Neuron (in vitro differentiated cells): ENCODE measurements at regions not wholly inside any gene's neighbourhood (a gene's known extent, or its start where the extent isn't known, plus 50 kb on each side); places are given as distances from the start of the nearest gene placed in this dataset.
A peak's percentile ranks its signal among the peaks of the same experiment; 100 is the strongest.

Source experiments
- H2AFZ ChIP-seq: one replicate; pipeline ENCODE4 v1.6.1; 2013; ENCODE audit warnings: low read depth, mild to moderate bottlenecking, inconsistent platforms, low read length, moderate library complexity
- H3K27me3 ChIP-seq: one replicate; pipeline ENCODE4 v1.6.1; 2013; ENCODE audit warnings: low read length; ENCODE audit not compliant: insufficient read depth
- H3K36me3 ChIP-seq: one replicate; pipeline ENCODE4 v1.6.1; 2013; ENCODE audit warnings: low read length; ENCODE audit not compliant: insufficient read depth
- H3K4me1 ChIP-seq: one replicate; pipeline ENCODE4 v1.6.1; 2013; ENCODE audit warnings: low read length; ENCODE audit not compliant: insufficient read depth
- H3K4me3 ChIP-seq: 2 replicates; pipeline ENCODE4 v1.5.1; 2013; ENCODE audit warnings: mild to moderate bottlenecking, low read length, moderate library complexity
- H3K9me3 ChIP-seq: one replicate; pipeline ENCODE4 v1.6.1; 2013; ENCODE audit warnings: low read length

GRCh38 chr1:98352378-98352777 is 309.1 kb upstream of the SNX7 start:
- Histone ChIP-seq H3K36me3 (no peaks in the 10 kb centered on the region), H3K27me3 (no peaks in the 10 kb centered on the region), H3K4me3 (no peak overlapping the region), H2AFZ (no peak overlapping the region), H3K4me1 (no peaks in the 10 kb centered on the region), H3K9me3 (no peaks in the 10 kb centered on the region)

GRCh38 chr1:98351561-98351960 is 310.0 kb upstream of the SNX7 start:
- Histone ChIP-seq H3K9me3 (no peaks in the 10 kb centered on the region), H3K4me1 (no peaks in the 10 kb centered on the region), H3K4me3 (no peak overlapping the region), H2AFZ (no peak overlapping the region), H3K36me3 (no peaks in the 10 kb centered on the region), H3K27me3 (no peaks in the 10 kb centered on the region)

- Histone ChIP-seq H3K27me3 (no peaks in the 10 kb centered on the region), H2AFZ (no peak overlapping the region), H3K36me3 (no peaks in the 10 kb centered on the region), H3K4me3 (no peak overlapping the region), H3K4me1 (peaks cover 3% of the 10 kb centered on the region), H3K9me3 (no peaks in the 10 kb centered on the region)
These were observed 316.1 kb upstream of the SNX7 start for GRCh38 chr1:98345417-98345816.

GRCh38 chr1:98344731-98345130 is 316.8 kb upstream of the SNX7 start:
- Histone ChIP-seq H2AFZ (no peak overlapping the region), H3K36me3 (no peaks in the 10 kb centered on the region), H3K27me3 (no peaks in the 10 kb centered on the region), H3K4me1 (peaks cover 3% of the 10 kb centered on the region), H3K4me3 (no peak overlapping the region), H3K9me3 (peaks cover 2% of the 10 kb centered on the region)

- Histone ChIP-seq H2AFZ (no peak overlapping the region), H3K4me3 (no peak overlapping the region), H3K9me3 (peaks cover 2% of the 10 kb centered on the region), H3K4me1 (peaks cover 3% of the 10 kb centered on the region), H3K36me3 (no peaks in the 10 kb centered on the region), H3K27me3 (no peaks in the 10 kb centered on the region)
These were observed 319.0 kb upstream of the SNX7 start for GRCh38 chr1:98342566-98342965.

- H2AFZ ChIP-seq = no peak overlapping the region
- H3K4me3 ChIP-seq = no peak overlapping the region
- no peaks in the 10 kb centered on the region for H3K27me3 ChIP-seq
- H3K4me1 ChIP-seq = peaks cover 3% of the 10 kb centered on the region
- no peaks in the 10 kb centered on the region for H3K36me3 ChIP-seq
- peaks cover 2% of the 10 kb centered on the region for H3K9me3 ChIP-seq
These were observed 321.0 kb upstream of the SNX7 start for GRCh38 chr1:98340511-98340910.

GRCh38 chr1:98336472-98337083 is 324.9 kb upstream of the SNX7 start:
- Histone ChIP-seq H3K9me3 (peaks cover 2% of the 10 kb centered on the region), H3K4me3 (no peak overlapping the region), H3K36me3 (no peaks in the 10 kb centered on the region), H3K27me3 (no peaks in the 10 kb centered on the region), H3K4me1 (no peaks in the 10 kb centered on the region), H2AFZ (no peak overlapping the region)

- Histone ChIP-seq H3K36me3 (no peaks in the 10 kb centered on the region), H3K27me3 (no peaks in the 10 kb centered on the region), H3K4me3 (no peak overlapping the region), H2AFZ (no peak overlapping the region), H3K9me3 (no peaks in the 10 kb centered on the region), H3K4me1 (peaks cover 5% of the 10 kb centered on the region)
These were observed 327.6 kb upstream of the SNX7 start for GRCh38 chr1:98333936-98334335.

- no peaks in the 10 kb centered on the region for H3K36me3 ChIP-seq
- H3K27me3 ChIP-seq = no peaks in the 10 kb centered on the region
- no peaks in the 10 kb centered on the region for H3K9me3 ChIP-seq
- no peak overlapping the region for H2AFZ ChIP-seq
- no peak overlapping the region for H3K4me3 ChIP-seq
- peaks cover 9% of the 10 kb centered on the region for H3K4me1 ChIP-seq
These were observed 328.1 kb upstream of the SNX7 start for GRCh38 chr1:98333406-98333805.

GRCh38 chr1:98331718-98332311 is 329.7 kb upstream of the SNX7 start:
- Histone ChIP-seq H2AFZ (no peak overlapping the region), H3K36me3 (no peaks in the 10 kb centered on the region), H3K27me3 (no peaks in the 10 kb centered on the region), H3K4me3 (no peak overlapping the region), H3K4me1 (peaks cover 9% of the 10 kb centered on the region), H3K9me3 (no peaks in the 10 kb centered on the region)

GRCh38 chr1:98331243-98331642 is 330.3 kb upstream of the SNX7 start:
- no peaks in the 10 kb centered on the region for H3K9me3 ChIP-seq
- no peaks in the 10 kb centered on the region for H3K36me3 ChIP-seq
- H3K27me3 ChIP-seq = no peaks in the 10 kb centered on the region
- peaks cover 9% of the 10 kb centered on the region for H3K4me1 ChIP-seq
- H2AFZ ChIP-seq = peak overlapping the region; percentile 37
- H3K4me3 ChIP-seq = no peak overlapping the region

- Histone ChIP-seq H3K36me3 (no peaks in the 10 kb centered on the region), H3K4me1 (peaks cover 9% of the 10 kb centered on the region), H3K4me3 (no peak overlapping the region), H3K27me3 (no peaks in the 10 kb centered on the region), H2AFZ (no peak overlapping the region), H3K9me3 (no peaks in the 10 kb centered on the region)
These were observed 331.3 kb upstream of the SNX7 start for GRCh38 chr1:98330224-98330623.

GRCh38 chr1:98328855-98329254 is 332.7 kb upstream of the SNX7 start:
- Histone ChIP-seq H3K4me3 (no peak overlapping the region), H3K4me1 (peaks cover 11% of the 10 kb centered on the region), H3K36me3 (no peaks in the 10 kb centered on the region), H3K27me3 (no peaks in the 10 kb centered on the region), H2AFZ (no peak overlapping the region), H3K9me3 (no peaks in the 10 kb centered on the region)
